Skin of body (tissue), 1 donor: ENCODE measurements at regions not wholly inside any gene's neighbourhood (a gene's known extent, or its start where the extent isn't known, plus 50 kb on each side); places are given as distances from the start of the nearest gene placed in this dataset.
"Not testable (repeated sequence)": the region's sequence is repeated elsewhere in the genome, so short reads cannot be mapped to it uniquely, and the experiment has no call there.

Experiments
- DNase-seq: peaks from one replicate; lab custom pipeline; 2025; lab: John Stamatoyannopoulos, UW

DNA sequence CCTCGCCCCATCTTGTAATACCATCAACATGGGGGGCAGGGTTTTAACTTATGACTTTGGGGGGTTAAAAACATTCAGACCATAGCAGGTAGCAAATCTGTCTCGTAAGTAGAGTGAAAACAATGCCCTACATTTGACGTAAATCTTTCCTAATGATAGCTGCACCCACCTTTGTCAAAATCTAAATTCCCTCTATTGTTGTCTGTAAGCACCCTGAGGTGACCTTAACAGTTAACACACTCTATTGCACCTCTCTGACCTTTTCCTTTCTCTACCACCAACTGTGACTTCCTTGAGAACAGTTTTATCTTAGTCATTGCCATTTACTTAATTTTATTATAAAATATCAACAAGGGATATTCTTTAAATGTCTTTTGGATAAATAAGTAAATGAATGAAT lies 1024.9 kb upstream of the CNTN5 start:
- no peak for DNase-seq

DNA sequence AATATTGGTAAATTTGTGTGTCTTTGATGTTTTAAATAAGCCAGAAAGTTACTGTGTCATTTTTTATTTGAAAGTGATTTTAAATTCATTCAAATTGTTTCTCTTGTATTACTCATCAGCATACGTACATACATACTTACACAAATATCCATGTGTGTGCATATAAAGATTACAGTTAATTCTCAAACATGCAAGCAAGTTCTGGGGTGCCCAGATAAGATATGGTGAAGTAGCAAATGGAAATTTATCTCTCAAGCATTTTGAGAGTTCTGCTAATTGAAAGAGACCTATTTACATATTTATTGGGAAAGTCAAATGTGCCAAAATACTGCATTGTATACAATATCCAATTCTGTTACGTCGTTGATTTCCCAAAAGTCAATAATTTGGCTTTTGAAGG lies 1024.0 kb upstream of the CNTN5 start:
- no peak for DNase-seq

- DNase-seq: no peak
These were observed 1017.0 kb upstream of the CNTN5 start for GRCh38 chr11:98003606-98004371.

GRCh38 chr11:98007072-98007471 lies 1013.7 kb upstream of the CNTN5 start:
- DNase-seq: no peak

- DNase-seq: no peak
These were observed 993.1 kb upstream of the CNTN5 start for GRCh38 chr11:98027652-98028051.

DNA sequence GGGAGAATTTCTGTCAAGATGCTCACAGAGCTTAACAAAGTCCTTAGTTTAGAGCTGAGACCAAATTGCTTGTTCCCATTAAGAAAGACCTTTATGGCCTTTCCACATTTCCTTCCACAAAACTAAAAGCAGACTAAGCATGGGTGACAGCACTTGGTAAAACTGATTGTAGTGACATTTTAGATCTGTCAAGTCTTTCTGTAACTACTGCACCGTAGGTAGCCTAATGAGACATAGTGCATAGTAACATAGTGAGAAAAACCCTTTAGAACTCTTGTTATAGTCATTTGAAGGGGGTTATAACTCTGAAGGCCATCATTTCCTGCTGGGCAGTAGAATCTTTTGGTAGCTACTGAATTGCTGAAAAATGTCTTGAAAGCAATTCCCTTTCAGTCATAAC lies 990.9 kb upstream of the CNTN5 start:
- no peak for DNase-seq

DNA sequence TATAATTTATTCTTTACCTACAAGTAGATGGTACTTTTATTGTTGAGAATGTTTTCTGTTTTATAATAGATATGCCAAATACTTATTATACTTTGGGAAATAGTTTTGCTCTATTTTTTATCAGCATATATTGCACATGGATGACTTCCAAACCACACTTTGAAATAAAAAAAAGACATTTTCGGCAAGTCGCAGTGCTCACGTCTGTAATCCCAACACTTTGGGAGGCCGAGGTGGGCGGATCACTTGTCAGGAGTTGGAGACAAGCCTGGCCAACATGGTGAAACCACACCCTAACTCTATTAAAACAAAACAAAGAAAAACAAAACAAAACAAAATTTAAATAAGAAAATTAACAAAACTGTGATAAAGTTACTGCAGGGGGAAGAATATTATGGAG lies 983.9 kb upstream of the CNTN5 start:
- DNase-seq: no peak

DNA sequence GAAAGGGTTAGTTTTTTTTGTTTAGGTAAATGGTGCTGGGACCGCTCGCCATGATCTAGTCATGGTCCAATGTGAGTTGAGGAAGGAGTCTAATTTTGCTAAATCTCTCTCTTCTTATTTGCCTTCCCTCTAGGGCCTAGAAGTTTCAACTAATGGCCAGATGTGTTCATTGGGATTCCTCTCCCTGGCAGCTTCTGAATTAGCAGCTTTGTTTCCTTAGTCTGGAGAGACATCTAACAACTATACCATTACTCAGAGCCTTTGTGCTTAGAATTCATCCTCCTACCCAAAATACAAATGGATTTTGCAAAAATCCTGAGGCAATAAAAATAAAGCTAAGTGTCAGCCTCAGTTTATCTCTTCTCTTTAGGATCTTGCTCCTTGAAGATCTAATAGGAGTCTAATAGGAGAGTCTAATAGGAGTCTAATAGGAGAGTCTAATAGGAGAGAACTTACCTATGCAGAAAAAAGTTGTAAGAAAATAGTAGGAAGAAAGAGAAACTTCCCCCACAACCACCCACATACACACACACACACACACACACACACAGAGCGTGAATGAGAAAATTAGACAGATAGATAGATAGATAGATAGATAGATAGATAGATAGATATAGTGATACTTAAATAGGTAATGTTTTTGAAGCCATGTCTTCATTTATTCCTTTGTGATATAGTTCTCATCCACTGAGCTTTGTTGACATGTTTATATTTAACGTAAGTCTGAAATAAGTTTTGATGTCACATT lies 980.5 kb upstream of the CNTN5 start:
- no peak for DNase-seq

DNA sequence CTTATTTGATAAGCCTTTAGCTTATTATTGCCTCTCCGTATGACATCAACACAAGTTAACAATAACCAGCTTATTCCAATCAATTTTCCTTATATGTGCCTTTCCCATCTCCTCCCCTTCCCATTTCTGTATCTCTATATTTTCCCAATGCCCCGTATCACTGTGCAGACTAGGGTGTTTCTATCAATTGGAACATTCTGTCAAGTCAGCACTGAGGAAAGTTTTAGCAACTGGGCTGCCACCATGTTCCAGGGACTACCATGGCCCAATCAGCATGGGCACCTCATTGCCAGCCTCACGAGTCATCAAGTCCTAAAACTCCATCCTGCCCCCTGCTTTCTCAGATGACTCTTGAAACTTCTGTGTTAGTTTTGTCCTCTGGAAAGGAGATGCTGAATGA lies 973.1 kb upstream of the CNTN5 start:
- DNase-seq: no peak

- no peak for DNase-seq
These were observed 966.9 kb upstream of the CNTN5 start for GRCh38 chr11:98053851-98054250.

GRCh38 chr11:98056945-98057344 lies 963.8 kb upstream of the CNTN5 start:
- no peak for DNase-seq

- no peak for DNase-seq
These were observed 961.3 kb upstream of the CNTN5 start for GRCh38 chr11:98059488-98059887.

- no peak for DNase-seq
These were observed 960.0 kb upstream of the CNTN5 start for GRCh38 chr11:98060759-98061158.

DNA sequence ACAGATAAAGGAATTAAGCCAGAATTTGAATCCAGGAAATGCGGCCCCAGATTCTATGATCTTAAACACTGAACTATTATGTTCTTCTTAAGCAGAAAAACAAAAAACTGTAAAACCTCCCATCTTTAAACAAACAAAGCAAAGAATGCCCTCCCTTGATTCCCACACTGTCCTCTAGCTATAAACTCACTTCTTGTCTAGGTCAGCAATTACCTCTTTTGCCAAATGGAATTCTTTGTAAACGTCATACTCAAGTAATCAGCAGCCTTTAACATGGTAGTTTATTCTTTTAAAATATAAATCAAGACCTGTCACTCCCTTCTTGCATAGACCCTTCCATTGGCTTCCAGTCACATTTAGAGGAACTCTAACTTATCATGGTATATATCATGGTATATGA lies 958.9 kb upstream of the CNTN5 start:
- no peak for DNase-seq

- DNase-seq: no peak
These were observed 958.0 kb upstream of the CNTN5 start for GRCh38 chr11:98062714-98063113.

- no peak for DNase-seq
These were observed 952.5 kb upstream of the CNTN5 start for GRCh38 chr11:98068251-98068650.

GRCh38 chr11:98069147-98069546 lies 951.6 kb upstream of the CNTN5 start:
- DNase-seq: not testable (repeated sequence)

DNA sequence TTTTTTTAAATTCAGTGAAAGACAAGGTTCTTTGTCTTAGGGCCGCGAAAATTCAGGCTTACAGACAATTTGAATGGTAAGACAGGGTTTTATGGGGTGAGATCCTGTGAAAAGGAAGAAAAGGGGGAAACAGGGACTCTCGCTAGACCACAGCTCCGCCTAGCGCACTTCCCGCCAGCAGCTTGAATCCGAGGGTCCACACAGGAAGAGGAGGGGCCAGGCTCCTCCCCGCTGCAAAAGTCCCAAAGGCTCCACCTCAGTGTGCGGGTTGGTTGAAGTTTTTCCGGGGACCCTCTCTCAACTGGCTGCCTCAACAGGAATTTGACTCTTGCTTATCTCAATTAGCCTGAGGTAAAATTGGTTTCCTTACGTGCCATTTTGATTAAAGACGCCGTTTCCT lies 950.9 kb upstream of the CNTN5 start:
- no peak for DNase-seq

- DNase-seq: no peak
These were observed 929.8 kb upstream of the CNTN5 start for GRCh38 chr11:98090861-98091505.

GRCh38 chr11:98099371-98099770 lies 921.4 kb upstream of the CNTN5 start:
- no peak for DNase-seq

DNA sequence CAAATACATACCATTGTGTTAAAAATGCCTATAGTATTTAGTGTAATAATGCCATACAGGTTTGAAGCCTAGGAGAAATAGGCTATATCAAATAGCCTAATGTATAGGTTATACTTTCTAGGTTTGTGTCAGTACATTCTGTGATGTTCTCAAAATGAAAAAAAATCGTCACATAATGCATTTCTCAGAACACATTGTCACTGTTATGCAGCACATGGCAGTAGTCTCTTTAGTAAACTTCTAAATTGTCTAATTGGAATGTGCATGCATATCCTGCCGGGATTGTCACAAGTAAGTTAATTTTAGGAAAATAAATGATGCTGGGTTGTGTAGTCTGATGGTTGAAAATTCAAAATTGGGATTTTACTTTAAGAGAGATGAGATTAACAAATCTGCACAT lies 920.1 kb upstream of the CNTN5 start:
- no peak for DNase-seq

- no peak for DNase-seq
These were observed 919.4 kb upstream of the CNTN5 start for GRCh38 chr11:98101329-98101728.

GRCh38 chr11:98104249-98104648 lies 916.5 kb upstream of the CNTN5 start:
- no peak for DNase-seq
